SK-N-SH (cell line): ENCODE measurements at regions not wholly inside any gene's neighbourhood (a gene's known extent, or its start where the extent isn't known, plus 50 kb on each side); places are given as distances from the start of the nearest gene placed in this dataset.

Experiments
- CTCF ChIA-PET: fragments of 300-600, 350-600 bp; formaldehyde crosslinking; extraction: SDS; loops from one replicate; lab custom pipeline; 2021; lab: Yijun Ruan, JAX
- POLR2A ChIA-PET: fragments of 350-600 bp; sonication (Branson Sonifier 250); formaldehyde crosslinking; extraction: SDS; loops from one replicate; lab custom pipeline; 2020; ENCODE audit warnings: antibody characterized with exemption, inconsistent platforms; lab: Yijun Ruan, JAX
- DNase-seq: peaks from one replicate; pipeline ENCODE4 v3.0.0; 2012
- H2AFZ ChIP-seq: fragments of 200-600 bp; sonication (generic); 2 replicates; pipeline ENCODE4 v1.8.1; 2016; ENCODE audit warnings: antibody characterized with exemption, mild to moderate bottlenecking, low read depth
- H3F3A ChIP-seq: fragments of 200-600 bp; sonication (generic); replicated peaks from 2 replicates; pipeline ENCODE3; 2016; ENCODE audit warnings: antibody characterized with exemption, mild to moderate bottlenecking; ENCODE audit not compliant: insufficient read depth
- H3K27ac ChIP-seq, 2 experiments: fragments of 200-500 bp in 1 of 2; fragments of 200-600 bp in 1 of 2; sonication (Bioruptor generic) in 1 of 2; sonication (generic), shearing (Covaris generic) in 1 of 2; 2 replicates each; pipeline versions ENCODE4 v1.5.1 to v1.6.1; 2014 to 2016; ENCODE audit warnings: low read depth in 2 of 2, inconsistent platforms in 1 of 2, low read length in 1 of 2, mild to moderate bottlenecking in 1 of 2, mixed read lengths in 1 of 2
- H3K27me3 ChIP-seq: fragments of 200-600 bp; sonication (generic), shearing (Covaris generic); 2 replicates; pipeline ENCODE4 v1.6.1; 2016; ENCODE audit warnings: mixed run types; ENCODE audit not compliant: insufficient read depth
- H3K36me3 ChIP-seq, 2 experiments: fragments of 200-500 bp in 1 of 2; fragments of 200-600 bp in 1 of 2; sonication (Bioruptor generic) in 1 of 2; sonication (generic) in 1 of 2; replicated peaks in 1 of 2; 2 replicates each; pipeline versions ENCODE3 to v1.5.1; 2014 to 2016; ENCODE audit warnings: low read length in 1 of 2, mild to moderate bottlenecking in 1 of 2; ENCODE audit not compliant: insufficient read depth in 2 of 2, control insufficient read depth in 1 of 2
- H3K4me1 ChIP-seq, 2 experiments: fragments of 200-500 bp in 1 of 2; fragments of 200-600 bp in 1 of 2; sonication (Bioruptor generic) in 1 of 2; sonication (generic), shearing (Covaris generic) in 1 of 2; 2 replicates each; pipeline versions ENCODE4 v1.5.1 to v1.6.1; 2014 to 2016; ENCODE audit warnings: low read depth in 1 of 2, low read length in 1 of 2, mixed run types in 1 of 2; ENCODE audit not compliant: insufficient read depth in 2 of 2, control insufficient read depth in 1 of 2
- H3K4me2 ChIP-seq: fragments of 200-600 bp; sonication (generic), shearing (Covaris generic); 2 replicates; pipeline ENCODE4 v1.6.1; 2017; ENCODE audit warnings: mixed run types
- H3K4me3 ChIP-seq, 2 experiments: fragments of 200-500 bp in 1 of 2; fragments of 200-600 bp in 1 of 2; sonication (Bioruptor generic) in 1 of 2; sonication (generic), shearing (Covaris generic) in 1 of 2; 2 replicates each; pipeline versions ENCODE4 v1.5.1 to v1.8.1; 2014 to 2016; ENCODE audit warnings: low read depth in 2 of 2, inconsistent platforms in 1 of 2, low read length in 1 of 2, mild to moderate bottlenecking in 1 of 2, mixed read lengths in 1 of 2, moderate library complexity in 1 of 2
- H3K79me2 ChIP-seq: fragments of 200-600 bp; sonication (generic); 2 replicates; pipeline ENCODE4 v1.8.1; 2017; ENCODE audit warnings: mild to moderate bottlenecking; ENCODE audit not compliant: insufficient read depth
- H3K9ac ChIP-seq: fragments of 200-600 bp; sonication (generic); 2 replicates; pipeline ENCODE4 v1.6.1; 2017; ENCODE audit warnings: mixed run types
- H3K9me2 ChIP-seq: fragments of 200-600 bp; sonication (generic); 2 replicates; pipeline ENCODE4 v1.6.1; 2017; ENCODE audit warnings: mixed run types
- H3K9me3 ChIP-seq: fragments of 200-600 bp; sonication (generic); 2 replicates; pipeline ENCODE4 v1.6.1; 2017; ENCODE audit warnings: mixed run types, mild to moderate bottlenecking, moderate library complexity
- H4K20me1 ChIP-seq: fragments of 200-600 bp; sonication (generic); 2 replicates; pipeline ENCODE4 v1.6.1; 2017; ENCODE audit warnings: mild to moderate bottlenecking, mixed run types; ENCODE audit not compliant: insufficient read depth
- EZH2phosphoT487 ChIP-seq: fragments of 200-600 bp; sonication (generic); IDR thresholded peaks from 2 replicates; pipeline ENCODE4 v1.6.1; 2017; ENCODE audit warnings: low read depth, mixed run types, mild to moderate bottlenecking, antibody characterized with exemption, moderate library complexity, borderline replicate concordance
- FOXM1 ChIP-seq: IDR thresholded peaks from 2 replicates; pipeline ENCODE4 v1.4.0; 2012; ENCODE audit warnings: low read depth, mild to moderate bottlenecking
- GABPA ChIP-seq: IDR thresholded peaks from 2 replicates; pipeline ENCODE4 v1.4.0; 2012; ENCODE audit warnings: low read depth, mild to moderate bottlenecking
- MEF2A ChIP-seq: IDR thresholded peaks from 2 replicates; pipeline ENCODE4 v1.4.0; 2012; ENCODE audit warnings: low read depth, borderline replicate concordance
- NRF1 ChIP-seq: IDR thresholded peaks from 2 replicates; pipeline ENCODE4 v1.6.1; 2012; ENCODE audit warnings: low read depth, mild to moderate bottlenecking, low read length
- RCOR1 ChIP-seq: fragments of 150-350 bp; IDR thresholded peaks from 2 replicates; pipeline ENCODE4 v1.6.1; 2017; ENCODE audit warnings: antibody characterized with exemption, low read length
- RFX5 ChIP-seq: IDR thresholded peaks from 2 replicates; pipeline ENCODE4 v1.6.1; 2012; ENCODE audit warnings: mild to moderate bottlenecking, improper control_type of control experiment, low read length
- SIN3A ChIP-seq: IDR thresholded peaks from 2 replicates; pipeline ENCODE4 v1.6.1; 2012; ENCODE audit warnings: low read depth, mild to moderate bottlenecking, low read length, moderate library complexity, borderline replicate concordance
- TAF1 ChIP-seq: IDR thresholded peaks from 2 replicates; pipeline ENCODE4 v1.6.1; 2012; ENCODE audit warnings: low read depth, mild to moderate bottlenecking, low read length, moderate library complexity, borderline replicate concordance
- TEAD4 ChIP-seq: IDR thresholded peaks from 2 replicates; pipeline ENCODE4 v1.4.0; 2012; ENCODE audit warnings: mild to moderate bottlenecking, borderline replicate concordance; ENCODE audit not compliant: insufficient read depth
- YY1 ChIP-seq: IDR thresholded peaks from 2 replicates; pipeline ENCODE4 v1.4.0; 2012; ENCODE audit warnings: low read depth, mild to moderate bottlenecking
- WGBS: methylation state at CpG from one replicate; pipeline ENCODE4 v1.1.6; 2017; ENCODE audit warnings: low lambda C conversion rate; 5-methylcytosine and 5-hydroxymethylcytosine counted together
- TF ChIP-seq, protein P1 (sequence below): IDR thresholded peaks from 2 replicates; pipeline ENCODE4 v1.4.0; 2012; ENCODE audit warnings: low read depth
- TF ChIP-seq, protein P2 (sequence below): IDR thresholded peaks from 2 replicates; pipeline ENCODE4; 2012
- TF ChIP-seq, protein P3 (sequence below): IDR thresholded peaks from 2 replicates; pipeline ENCODE4 v1.4.0; 2012; ENCODE audit warnings: low read depth, borderline replicate concordance
- TF ChIP-seq, protein P4 (sequence below): IDR thresholded peaks from 2 replicates; pipeline ENCODE4 v1.4.0; 2012; ENCODE audit warnings: low read depth, borderline replicate concordance
- TF ChIP-seq, protein P5 (sequence below): fragments of 150-350 bp; IDR thresholded peaks from 2 replicates; pipeline ENCODE4 v1.6.1; 2017; ENCODE audit warnings: antibody characterized with exemption, low read length, low read depth, borderline replicate concordance

DNA sequence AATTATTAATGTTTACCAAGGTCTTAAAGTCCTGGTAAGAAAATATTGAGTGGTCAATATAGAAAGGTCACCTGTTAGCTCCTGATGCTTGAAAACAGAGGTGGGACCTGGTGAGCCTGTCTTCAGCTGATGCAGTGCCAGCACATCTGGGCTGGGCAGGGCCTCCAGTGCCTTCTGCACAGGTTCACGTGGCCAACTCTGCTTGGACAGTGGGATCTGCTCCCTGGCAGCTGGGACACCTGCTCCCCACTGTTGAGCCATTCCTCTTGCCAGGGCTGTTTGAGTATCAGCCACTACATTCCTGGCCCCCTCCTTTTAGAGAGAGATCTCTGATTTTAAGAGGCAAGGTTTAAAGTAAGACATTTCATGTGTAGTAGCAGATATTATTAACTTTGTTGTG lies 135.0 kb downstream of the TM9SF2 start:
- no peaks in the 10 kb centered on the region for H3K36me3 ChIP-seq
- TF ChIP-seq GABPA, result no peak
- H3F3A ChIP-seq, result no peaks in the 10 kb centered on the region
- WGBS, result 50% methylated on average over 1 of the region's 1 CpG
- no peaks in the 10 kb centered on the region for H3K9me2 ChIP-seq
- no peak overlapping the region for H3K27ac ChIP-seq
- ChIA-PET CTCF (no interaction called here), POLR2A (no interaction called here)
- H3K27me3 ChIP-seq, result no peaks in the 10 kb centered on the region
- DNase-seq, result no peak
- no peak overlapping the region for H3K4me3 ChIP-seq
- no peaks in the 10 kb centered on the region for H4K20me1 ChIP-seq
- H3K4me1 ChIP-seq, result no peaks in the 10 kb centered on the region
- no peaks in the 10 kb centered on the region for H3K9me3 ChIP-seq
- H3K79me2 ChIP-seq, result no peaks in the 10 kb centered on the region
- H3K4me2 ChIP-seq, result no peak overlapping the region
- H2AFZ ChIP-seq, result no peak overlapping the region
- H3K9ac ChIP-seq, result no peak overlapping the region

DNA sequence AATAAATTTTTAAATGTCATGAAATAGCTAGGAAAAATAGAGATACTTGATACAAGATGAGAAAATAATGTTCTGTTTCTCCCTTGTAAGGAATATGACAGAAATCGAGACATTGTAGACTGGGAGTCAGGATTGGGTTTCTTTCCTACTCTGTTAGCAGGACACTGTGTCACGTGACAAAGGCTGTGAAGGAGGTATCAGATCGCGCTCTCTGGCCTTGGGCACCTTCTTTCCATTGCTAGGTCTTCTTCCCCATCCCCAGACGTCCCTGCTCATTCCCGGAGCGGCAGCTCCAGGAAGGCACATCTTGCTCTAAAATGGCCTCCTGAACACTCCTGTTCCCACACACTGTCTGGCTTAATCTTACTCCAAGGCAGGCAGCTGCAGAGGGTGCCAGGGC lies 133.4 kb downstream of the TM9SF2 start:
- no peak overlapping the region for H3K4me3 ChIP-seq
- no peaks in the 10 kb centered on the region for H4K20me1 ChIP-seq
- no peaks in the 10 kb centered on the region for H3K9me3 ChIP-seq
- WGBS, result 80% methylated on average over 7 of the region's 7 CpGs
- no peaks in the 10 kb centered on the region for H3K4me1 ChIP-seq
- TF ChIP-seq, protein P1, sequence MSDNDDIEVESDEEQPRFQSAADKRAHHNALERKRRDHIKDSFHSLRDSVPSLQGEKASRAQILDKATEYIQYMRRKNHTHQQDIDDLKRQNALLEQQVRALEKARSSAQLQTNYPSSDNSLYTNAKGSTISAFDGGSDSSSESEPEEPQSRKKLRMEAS, result no peak
- TF ChIP-seq TEAD4, result no peak
- TF ChIP-seq RCOR1, result no peak
- TF ChIP-seq, protein P2, sequence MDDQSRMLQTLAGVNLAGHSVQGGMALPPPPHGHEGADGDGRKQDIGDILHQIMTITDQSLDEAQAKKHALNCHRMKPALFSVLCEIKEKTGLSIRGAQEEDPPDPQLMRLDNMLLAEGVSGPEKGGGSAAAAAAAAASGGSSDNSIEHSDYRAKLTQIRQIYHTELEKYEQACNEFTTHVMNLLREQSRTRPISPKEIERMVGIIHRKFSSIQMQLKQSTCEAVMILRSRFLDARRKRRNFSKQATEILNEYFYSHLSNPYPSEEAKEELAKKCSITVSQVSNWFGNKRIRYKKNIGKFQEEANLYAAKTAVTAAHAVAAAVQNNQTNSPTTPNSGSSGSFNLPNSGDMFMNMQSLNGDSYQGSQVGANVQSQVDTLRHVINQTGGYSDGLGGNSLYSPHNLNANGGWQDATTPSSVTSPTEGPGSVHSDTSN, result no peak
- TF ChIP-seq, all 33 proteins: peak for 0
- Histone ChIP-seq H3K79me2 (no peaks in the 10 kb centered on the region), H3K9me2 (no peaks in the 10 kb centered on the region), H3K36me3 (no peaks in the 10 kb centered on the region), H2AFZ (no peak overlapping the region), H3K27ac (no peak overlapping the region), H3K4me2 (no peak overlapping the region), H3F3A (no peaks in the 10 kb centered on the region), H3K9ac (no peak overlapping the region), H3K27me3 (no peaks in the 10 kb centered on the region)
- ChIA-PET POLR2A (no interaction called here), CTCF (interaction anchor here (1.5 kb wide), 1 partner anchor 22 kb away, joined by 5 read pairs; no protein-coding TSS in a partner anchor)
- no peak for DNase-seq

DNA sequence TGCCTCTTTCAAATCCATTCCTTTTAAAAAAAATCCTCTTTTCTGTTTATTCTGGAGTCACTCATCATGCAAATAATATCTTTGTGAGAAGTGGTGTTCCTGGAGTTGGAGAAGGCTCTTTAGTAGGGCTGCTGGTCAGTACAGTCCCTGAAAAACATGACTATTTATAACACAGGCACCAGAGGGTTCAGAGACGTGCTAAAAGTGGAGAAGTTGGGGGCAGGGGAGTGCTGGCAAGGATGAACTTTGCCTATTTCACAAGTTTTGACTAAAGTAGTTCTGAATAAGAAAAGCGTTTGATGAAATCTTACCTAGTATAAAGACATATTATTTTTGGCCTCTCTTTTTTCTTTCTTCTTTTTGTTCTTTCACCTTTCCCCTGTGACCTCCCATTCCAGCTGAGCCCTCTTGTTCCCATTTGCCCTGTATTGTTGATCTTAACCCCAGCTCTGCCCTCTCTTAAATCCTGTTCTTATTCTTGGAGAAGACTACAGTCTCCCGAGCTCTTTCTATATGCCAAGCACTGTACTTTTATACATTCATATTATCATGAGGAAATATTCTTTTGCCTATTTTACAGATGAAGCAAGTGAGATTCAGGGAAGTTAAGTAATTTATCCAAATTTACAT lies 129.1 kb downstream of the TM9SF2 start:
- H3K9ac ChIP-seq, result no peak overlapping the region
- H3K9me2 ChIP-seq, result no peaks in the 10 kb centered on the region
- H4K20me1 ChIP-seq, result no peaks in the 10 kb centered on the region
- no peaks in the 10 kb centered on the region for H3K27me3 ChIP-seq
- no peak overlapping the region for H3K27ac ChIP-seq
- POLR2A ChIA-PET, result no interaction called here
- WGBS, result 84% methylated on average over 3 of the region's 3 CpGs
- H3K4me2 ChIP-seq, result no peak overlapping the region
- CTCF ChIA-PET, result no interaction called here
- no peak for DNase-seq
- H3K36me3 ChIP-seq, result no peaks in the 10 kb centered on the region
- H3F3A ChIP-seq, result peaks cover 9% of the 10 kb centered on the region
- H2AFZ ChIP-seq, result no peak overlapping the region
- H3K9me3 ChIP-seq, result no peaks in the 10 kb centered on the region
- H3K79me2 ChIP-seq, result no peaks in the 10 kb centered on the region
- H3K4me1 ChIP-seq, result peaks cover 0 to 4% of the 10 kb centered on the region in 2 experiments; a peak in 3 of 4 replicates
- H3K4me3 ChIP-seq, result no peak overlapping the region
- TF ChIP-seq YY1 (no peak), FOXM1 (no peak), NRF1 (no peak), RFX5 (no peak), MEF2A (no peak), EZH2phosphoT487 (no peak), GABPA (no peak), TAF1 (no peak), RCOR1 (no peak), SIN3A (no peak)
- TF ChIP-seq, protein P3, sequence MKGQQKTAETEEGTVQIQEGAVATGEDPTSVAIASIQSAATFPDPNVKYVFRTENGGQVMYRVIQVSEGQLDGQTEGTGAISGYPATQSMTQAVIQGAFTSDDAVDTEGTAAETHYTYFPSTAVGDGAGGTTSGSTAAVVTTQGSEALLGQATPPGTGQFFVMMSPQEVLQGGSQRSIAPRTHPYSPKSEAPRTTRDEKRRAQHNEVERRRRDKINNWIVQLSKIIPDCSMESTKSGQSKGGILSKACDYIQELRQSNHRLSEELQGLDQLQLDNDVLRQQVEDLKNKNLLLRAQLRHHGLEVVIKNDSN, result no peak
- TF ChIP-seq, protein P4, sequence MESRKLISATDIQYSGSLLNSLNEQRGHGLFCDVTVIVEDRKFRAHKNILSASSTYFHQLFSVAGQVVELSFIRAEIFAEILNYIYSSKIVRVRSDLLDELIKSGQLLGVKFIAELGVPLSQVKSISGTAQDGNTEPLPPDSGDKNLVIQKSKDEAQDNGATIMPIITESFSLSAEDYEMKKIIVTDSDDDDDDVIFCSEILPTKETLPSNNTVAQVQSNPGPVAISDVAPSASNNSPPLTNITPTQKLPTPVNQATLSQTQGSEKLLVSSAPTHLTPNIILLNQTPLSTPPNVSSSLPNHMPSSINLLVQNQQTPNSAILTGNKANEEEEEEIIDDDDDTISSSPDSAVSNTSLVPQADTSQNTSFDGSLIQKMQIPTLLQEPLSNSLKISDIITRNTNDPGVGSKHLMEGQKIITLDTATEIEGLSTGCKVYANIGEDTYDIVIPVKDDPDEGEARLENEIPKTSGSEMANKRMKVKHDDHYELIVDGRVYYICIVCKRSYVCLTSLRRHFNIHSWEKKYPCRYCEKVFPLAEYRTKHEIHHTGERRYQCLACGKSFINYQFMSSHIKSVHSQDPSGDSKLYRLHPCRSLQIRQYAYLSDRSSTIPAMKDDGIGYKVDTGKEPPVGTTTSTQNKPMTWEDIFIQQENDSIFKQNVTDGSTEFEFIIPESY, result no peak
- TF ChIP-seq, protein P1, result no peak
- TF ChIP-seq, protein P5, sequence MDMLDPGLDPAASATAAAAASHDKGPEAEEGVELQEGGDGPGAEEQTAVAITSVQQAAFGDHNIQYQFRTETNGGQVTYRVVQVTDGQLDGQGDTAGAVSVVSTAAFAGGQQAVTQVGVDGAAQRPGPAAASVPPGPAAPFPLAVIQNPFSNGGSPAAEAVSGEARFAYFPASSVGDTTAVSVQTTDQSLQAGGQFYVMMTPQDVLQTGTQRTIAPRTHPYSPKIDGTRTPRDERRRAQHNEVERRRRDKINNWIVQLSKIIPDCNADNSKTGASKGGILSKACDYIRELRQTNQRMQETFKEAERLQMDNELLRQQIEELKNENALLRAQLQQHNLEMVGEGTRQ, result no peak
